GM12873 (cell line): ENCODE measurements at regions not wholly inside any gene's neighbourhood (a gene's known extent, or its start where the extent isn't known, plus 50 kb on each side); places are given as distances from the start of the nearest gene placed in this dataset.

Experiments
- CTCF ChIP-seq: IDR thresholded peaks from 2 replicates; pipeline ENCODE4 v1.5.1; 2012; ENCODE audit warnings: low read depth, mild to moderate bottlenecking, moderate library complexity, low read length, control low read depth; ENCODE audit not compliant: insufficient read depth; ENCODE audit errors: missing control alignments

GRCh38 chr2:138124521-138124920, 160.2 kb downstream of the HNMT start:
- TF ChIP-seq CTCF = no peak

GRCh38 chr2:138125306-138126288, 161.3 kb downstream of the HNMT start:
- no peak for TF ChIP-seq CTCF

GRCh38 chr2:138132108-138132507, 167.8 kb downstream of the HNMT start:
- no peak for TF ChIP-seq CTCF

- no peak for TF ChIP-seq CTCF
Observed at GRCh38 chr2:138137949-138138348, 173.7 kb downstream of the HNMT start.

GRCh38 chr2:138147796-138148195, 183.5 kb downstream of the HNMT start:
- no peak for TF ChIP-seq CTCF

GRCh38 chr2:138155304-138155703, 191.0 kb downstream of the HNMT start:
- no peak for TF ChIP-seq CTCF

- no peak for TF ChIP-seq CTCF
Observed at GRCh38 chr2:138157372-138157771, 193.1 kb downstream of the HNMT start.
